ENCODE measurements at regions not wholly inside any gene's neighbourhood (a gene's known extent, or its start where the extent isn't known, plus 50 kb on each side); places are given as distances from the start of the nearest gene placed in this dataset.

GRCh38 chr11:105553025-105553424 lies 56.8 kb upstream of the GRIA4 start:
- Histone ChIP-seq H3K27ac (no peak overlapping the region), H3K9me3 (no peaks in the 10 kb centered on the region), H3K4me3 (no peak overlapping the region), H3K4me1 (no peaks in the 10 kb centered on the region), H3K36me3 (no peaks in the 10 kb centered on the region), H3K27me3 (no peaks in the 10 kb centered on the region)
- no peak for DNase-seq
- TF ChIP-seq CTCF (IDR thresholded peaks at IDR 0.05), result no peak
- no peak for ATAC-seq
- intact Hi-C loops (cut with DNase I), result no loop called here

GRCh38 chr11:105548359-105548758 lies 61.5 kb upstream of the GRIA4 start:
- Histone ChIP-seq H3K9me3 (no peaks in the 10 kb centered on the region), H3K36me3 (no peaks in the 10 kb centered on the region), H3K4me3 (no peak overlapping the region), H3K4me1 (no peaks in the 10 kb centered on the region), H3K27me3 (no peaks in the 10 kb centered on the region), H3K27ac (no peak overlapping the region)
- TF ChIP-seq CTCF (IDR thresholded peaks at IDR 0.05), result no peak
- intact Hi-C loops (cut with DNase I), result no loop called here
- DNase-seq, result no peak
- no peak for ATAC-seq

- ATAC-seq, result no peak
- Histone ChIP-seq H3K4me3 (no peak overlapping the region), H3K36me3 (no peaks in the 10 kb centered on the region), H3K4me1 (no peaks in the 10 kb centered on the region), H3K27me3 (no peaks in the 10 kb centered on the region), H3K27ac (no peak overlapping the region), H3K9me3 (no peaks in the 10 kb centered on the region)
- no peak for DNase-seq
- TF ChIP-seq CTCF (IDR thresholded peaks at IDR 0.05), result no peak
- intact Hi-C loops (cut with DNase I), result no loop called here
These were observed 71.3 kb upstream of the GRIA4 start for GRCh38 chr11:105538588-105538987.

GRCh38 chr11:105537531-105537930 lies 72.3 kb upstream of the GRIA4 start:
- intact Hi-C loops (cut with DNase I), result no loop called here
- TF ChIP-seq CTCF (IDR thresholded peaks at IDR 0.05), result no peak
- Histone ChIP-seq H3K27me3 (no peaks in the 10 kb centered on the region), H3K4me3 (no peak overlapping the region), H3K4me1 (no peaks in the 10 kb centered on the region), H3K36me3 (no peaks in the 10 kb centered on the region), H3K27ac (no peak overlapping the region), H3K9me3 (no peaks in the 10 kb centered on the region)
- no peak for ATAC-seq
- DNase-seq, result no peak

GRCh38 chr11:105524286-105524685 lies 85.6 kb upstream of the GRIA4 start:
- no peak for DNase-seq

More at GRCh38 chr11:105524286-105524685, 85.6 kb upstream of the GRIA4 start:
- no peak for TF ChIP-seq CTCF (IDR thresholded peaks at IDR 0.05)
- no peaks in the 10 kb centered on the region for H3K36me3 ChIP-seq
- no peaks in the 10 kb centered on the region for H3K9me3 ChIP-seq
- intact Hi-C loops (cut with DNase I), result no loop called here
- H3K4me3 ChIP-seq, result no peak overlapping the region
- no peaks in the 10 kb centered on the region for H3K27me3 ChIP-seq
- no peak for ATAC-seq
- H3K27ac ChIP-seq, result no peak overlapping the region
- H3K4me1 ChIP-seq, result no peaks in the 10 kb centered on the region
